ENCODE measurements at regions not wholly inside any gene's neighbourhood (a gene's known extent, or its start where the extent isn't known, plus 50 kb on each side); places are given as distances from the start of the nearest gene placed in this dataset.

- no peaks in the 10 kb centered on the region for H3K4me1 ChIP-seq
- no peaks in the 10 kb centered on the region for H3K27me3 ChIP-seq
- H3K27ac ChIP-seq, result no peak overlapping the region
- no peak overlapping the region for H3K4me3 ChIP-seq
- H3K9me3 ChIP-seq, result peaks cover 0 to 7% of the 10 kb centered on the region in 2 donors
- no peak for DNase-seq (ENCODE audit: low spot score in 2 of 2)
- intact Hi-C loops (cut with DNase I; ENCODE audit: low total_unique reads), result no loop called here
- TF ChIP-seq CTCF (IDR thresholded peaks at IDR 0.05) (no peak), POLR2AphosphoS5 (IDR thresholded peaks at IDR 0.05) (no peak), POLR2A (IDR thresholded peaks at IDR 0.05) (no peak)
- H3K36me3 ChIP-seq, result no peaks in the 10 kb centered on the region
Observed at GRCh38 chr7:153476166-153476565, 576.0 kb upstream of the DPP6 start.

- no peak overlapping the region for H3K4me3 ChIP-seq
- H3K27me3 ChIP-seq, result no peaks in the 10 kb centered on the region
- TF ChIP-seq POLR2A (IDR thresholded peaks at IDR 0.05) (no peak), CTCF (IDR thresholded peaks at IDR 0.05) (no peak), POLR2AphosphoS5 (IDR thresholded peaks at IDR 0.05) (no peak)
- H3K27ac ChIP-seq, result no peak overlapping the region
- H3K9me3 ChIP-seq, result no peaks in the 10 kb centered on the region
- intact Hi-C loops (cut with DNase I; ENCODE audit: low total_unique reads), result no loop called here
- H3K4me1 ChIP-seq, result no peaks in the 10 kb centered on the region
- H3K36me3 ChIP-seq, result no peaks in the 10 kb centered on the region
- DNase-seq (ENCODE audit: low spot score in 2 of 2), result no peak
Observed at GRCh38 chr7:153496257-153496656, 555.9 kb upstream of the DPP6 start.

- intact Hi-C loops (cut with DNase I; ENCODE audit: low total_unique reads), result no loop called here
- Histone ChIP-seq H3K9me3 (peaks cover 9 to 13% of the 10 kb centered on the region in 2 donors), H3K36me3 (no peaks in the 10 kb centered on the region), H3K4me1 (no peaks in the 10 kb centered on the region), H3K27ac (no peak overlapping the region), H3K4me3 (no peak overlapping the region), H3K27me3 (no peaks in the 10 kb centered on the region)
- DNase-seq (ENCODE audit: low spot score in 2 of 2), result no peak
- TF ChIP-seq CTCF (IDR thresholded peaks at IDR 0.05) (no peak), POLR2AphosphoS5 (IDR thresholded peaks at IDR 0.05) (no peak), POLR2A (IDR thresholded peaks at IDR 0.05) (no peak)
Observed at GRCh38 chr7:153503093-153503492, 549.1 kb upstream of the DPP6 start.

GRCh38 chr7:153504288-153505075, 547.7 kb upstream of the DPP6 start:
- no peak for DNase-seq (ENCODE audit: low spot score in 2 of 2)
- intact Hi-C loops (cut with DNase I; ENCODE audit: low total_unique reads), result no loop called here
- H3K9me3 ChIP-seq, result peaks cover 9 to 13% of the 10 kb centered on the region in 2 donors

More at GRCh38 chr7:153504288-153505075, 547.7 kb upstream of the DPP6 start:
- Histone ChIP-seq H3K4me1 (no peaks in the 10 kb centered on the region), H3K27ac (no peak overlapping the region), H3K27me3 (no peaks in the 10 kb centered on the region), H3K4me3 (no peak overlapping the region), H3K36me3 (no peaks in the 10 kb centered on the region)
- no peak for TF ChIP-seq POLR2AphosphoS5 (IDR thresholded peaks at IDR 0.05)
- no peak for TF ChIP-seq CTCF (IDR thresholded peaks at IDR 0.05)
- TF ChIP-seq POLR2A (IDR thresholded peaks at IDR 0.05), result no peak
